ENCODE measurements at regions not wholly inside any gene's neighbourhood (a gene's known extent, or its start where the extent isn't known, plus 50 kb on each side); places are given as distances from the start of the nearest gene placed in this dataset.

GRCh38 chr12:22951206-22951605 lies 326.2 kb downstream of the ETNK1 start:
- no peak for DNase-seq (ENCODE audit: low spot score)
- Histone ChIP-seq H3K27me3 (ENCODE audit: control insufficient read depth in 4 of 4, insufficient read depth in 4 of 4, low read length in 3 of 4) (no peaks in the 10 kb centered on the region), H3K9me3 (ENCODE audit: control insufficient read depth in 4 of 4, low read length in 3 of 4) (peaks cover 0 to 6% (median 1%) of the 10 kb centered on the region in 4 donors), H3K36me3 (ENCODE audit: control insufficient read depth in 4 of 4, insufficient read depth in 3 of 4, low read depth in 1 of 4, low read length in 3 of 4) (no peaks in the 10 kb centered on the region), H3K9ac (ENCODE audit: low read depth in 1 of 2, low read length in 2 of 2) (no peak overlapping the region), H3K4me1 (ENCODE audit: control insufficient read depth in 4 of 4, insufficient read depth in 4 of 4, low read length in 3 of 4) (no peaks in the 10 kb centered on the region), H3K27ac (ENCODE audit: low read depth in 1 of 2, low read length in 2 of 2) (no peak overlapping the region), H3K4me3 (ENCODE audit: low read depth in 1 of 3, low read length in 3 of 3) (no peak overlapping the region)
- TF ChIP-seq FOXA2 (IDR thresholded peaks at IDR 0.05) (no peak), ATF3 (IDR thresholded peaks at IDR 0.05) (no peak), NR2F2 (IDR thresholded peaks at IDR 0.05) (no peak)
- WGBS, result 84% methylated on average over 5 of the region's 5 CpGs

GRCh38 chr12:22956690-22957089 lies 331.7 kb downstream of the ETNK1 start:
- no peaks in the 10 kb centered on the region for H3K36me3 ChIP-seq (ENCODE audit: control insufficient read depth in 4 of 4, insufficient read depth in 3 of 4, low read depth in 1 of 4, low read length in 3 of 4)
- no peak for DNase-seq (ENCODE audit: low spot score)
- no peak for TF ChIP-seq EGR1 (IDR thresholded peaks at IDR 0.05; ENCODE audit: low read depth in 2 of 2)
- no peak overlapping the region for H3K27ac ChIP-seq (ENCODE audit: low read depth in 1 of 2, low read length in 2 of 2)
- peaks cover 0 to 6% (median 1%) of the 10 kb centered on the region in 4 donors for H3K9me3 ChIP-seq (ENCODE audit: control insufficient read depth in 4 of 4, low read length in 3 of 4)
- no peak overlapping the region for H3K4me3 ChIP-seq (ENCODE audit: low read depth in 1 of 3, low read length in 3 of 3)
- H3K4me1 ChIP-seq (ENCODE audit: control insufficient read depth in 4 of 4, insufficient read depth in 4 of 4, low read length in 3 of 4), result no peaks in the 10 kb centered on the region
- H3K27me3 ChIP-seq (ENCODE audit: control insufficient read depth in 4 of 4, insufficient read depth in 4 of 4, low read length in 3 of 4), result no peaks in the 10 kb centered on the region
- no peak overlapping the region for H3K9ac ChIP-seq (ENCODE audit: low read depth in 1 of 2, low read length in 2 of 2)
- WGBS, result 67% methylated on average over 2 of the region's 2 CpGs

GRCh38 chr12:22967171-22967570 lies 342.2 kb downstream of the ETNK1 start:
- H3K4me1 ChIP-seq (ENCODE audit: control insufficient read depth in 4 of 4, insufficient read depth in 4 of 4, low read length in 3 of 4), result no peaks in the 10 kb centered on the region
- no peak overlapping the region for H3K9ac ChIP-seq (ENCODE audit: low read depth in 1 of 2, low read length in 2 of 2)
- no peaks in the 10 kb centered on the region for H3K27me3 ChIP-seq (ENCODE audit: control insufficient read depth in 4 of 4, insufficient read depth in 4 of 4, low read length in 3 of 4)
- no peaks in the 10 kb centered on the region for H3K9me3 ChIP-seq (ENCODE audit: control insufficient read depth in 4 of 4, low read length in 3 of 4)
- no peak overlapping the region for H3K4me3 ChIP-seq (ENCODE audit: low read depth in 1 of 3, low read length in 3 of 3)
- no peak for TF ChIP-seq CTCF (IDR thresholded peaks at IDR 0.05; ENCODE audit: low read depth, low read length, missing input control)
- no peak for TF ChIP-seq RAD21 (IDR thresholded peaks at IDR 0.05)
- no peak for DNase-seq (ENCODE audit: low spot score)
- H3K27ac ChIP-seq (ENCODE audit: low read depth in 1 of 2, low read length in 2 of 2), result no peak overlapping the region
- H3K36me3 ChIP-seq (ENCODE audit: control insufficient read depth in 4 of 4, insufficient read depth in 3 of 4, low read depth in 1 of 4, low read length in 3 of 4), result no peaks in the 10 kb centered on the region

- Histone ChIP-seq H3K27ac (ENCODE audit: low read depth in 1 of 2, low read length in 2 of 2) (no peak overlapping the region), H3K9ac (ENCODE audit: low read depth in 1 of 2, low read length in 2 of 2) (no peak overlapping the region), H3K9me3 (ENCODE audit: control insufficient read depth in 4 of 4, low read length in 3 of 4) (no peaks in the 10 kb centered on the region), H3K27me3 (ENCODE audit: control insufficient read depth in 4 of 4, insufficient read depth in 4 of 4, low read length in 3 of 4) (no peaks in the 10 kb centered on the region), H3K4me3 (ENCODE audit: low read depth in 1 of 3, low read length in 3 of 3) (no peak overlapping the region), H3K4me1 (ENCODE audit: control insufficient read depth in 4 of 4, insufficient read depth in 4 of 4, low read length in 3 of 4) (no peaks in the 10 kb centered on the region), H3K36me3 (ENCODE audit: control insufficient read depth in 4 of 4, insufficient read depth in 3 of 4, low read depth in 1 of 4, low read length in 3 of 4) (no peaks in the 10 kb centered on the region)
- DNase-seq (ENCODE audit: low spot score), result no peak
- 72% methylated on average over 4 of the region's 4 CpGs for WGBS
- TF ChIP-seq FOXA1 (IDR thresholded peaks at IDR 0.05), result no peak
- TF ChIP-seq JUND (IDR thresholded peaks at IDR 0.05), result no peak
- TF ChIP-seq RAD21 (IDR thresholded peaks at IDR 0.05), result no peak
- no peak for TF ChIP-seq CTCF (IDR thresholded peaks at IDR 0.05; ENCODE audit: low read depth, low read length, missing input control)
- no peak for TF ChIP-seq REST (IDR thresholded peaks at IDR 0.05)
- TF ChIP-seq ZBTB33 (IDR thresholded peaks at IDR 0.05), result no peak
- no peak for TF ChIP-seq SP1 (IDR thresholded peaks at IDR 0.05)
- no peak for TF ChIP-seq EGR1 (IDR thresholded peaks at IDR 0.05; ENCODE audit: low read depth in 2 of 2)
- no peak for TF ChIP-seq FOXA2 (IDR thresholded peaks at IDR 0.05)
- no peak for TF ChIP-seq MAX (IDR thresholded peaks at IDR 0.05)
- TF ChIP-seq TAF1 (conservative IDR thresholded peaks at IDR 0.05), result no peak
- TF ChIP-seq YY1 (IDR thresholded peaks at IDR 0.05), result no peak
These were observed 344.6 kb downstream of the ETNK1 start for GRCh38 chr12:22969521-22969920.

Data from liver (tissue), 8 donors.